Adipocyte (in vitro differentiated cells): ENCODE measurements at regions not wholly inside any gene's neighbourhood (a gene's known extent, or its start where the extent isn't known, plus 50 kb on each side); places are given as distances from the start of the nearest gene placed in this dataset.

ENCODE experiments used
- DNase-seq: peaks from one replicate; pipeline ENCODE4 v3.0.0-alpha.2; 2015; ENCODE audit warnings: low read depth
- H3K27me3 ChIP-seq: replicated peaks from 2 replicates; pipeline ENCODE4 v1.7.0; 2013; ENCODE audit warnings: mild to moderate bottlenecking, low read length, moderate library complexity; ENCODE audit not compliant: control insufficient read depth, insufficient read depth
- H3K36me3 ChIP-seq: 2 replicates; pipeline ENCODE4 v1.7.0; 2013; ENCODE audit warnings: low read length, mild to moderate bottlenecking, moderate library complexity; ENCODE audit not compliant: control insufficient read depth, insufficient read depth, severe bottlenecking
- H3K4me1 ChIP-seq: 2 replicates; pipeline ENCODE4 v1.7.0; 2013; ENCODE audit warnings: mild to moderate bottlenecking, low read length, moderate library complexity; ENCODE audit not compliant: control insufficient read depth, insufficient read depth
- H3K4me3 ChIP-seq: 2 replicates; pipeline ENCODE4 v1.7.0; 2013; ENCODE audit warnings: mild to moderate bottlenecking, low read length, moderate library complexity
- H3K9ac ChIP-seq: 2 replicates; pipeline ENCODE4 v1.7.0; 2013; ENCODE audit warnings: mild to moderate bottlenecking, low read length, moderate library complexity
- H3K9me3 ChIP-seq: 2 replicates; pipeline ENCODE4 v1.7.0; 2013; ENCODE audit warnings: mild to moderate bottlenecking, low read length, moderate library complexity; ENCODE audit not compliant: control insufficient read depth

GRCh38 chr2:118460425-118460824 lies 372.2 kb downstream of the INSIG2 start:
- no peak overlapping the region for H3K9ac ChIP-seq
- H3K27me3 ChIP-seq, result peaks cover 23% of the 10 kb centered on the region
- no peaks in the 10 kb centered on the region for H3K4me1 ChIP-seq
- DNase-seq, result no peak
- no peaks in the 10 kb centered on the region for H3K36me3 ChIP-seq
- no peaks in the 10 kb centered on the region for H3K9me3 ChIP-seq
- H3K4me3 ChIP-seq, result no peak overlapping the region

GRCh38 chr2:118459426-118459825 lies 371.2 kb downstream of the INSIG2 start:
- Histone ChIP-seq H3K9ac (no peak overlapping the region), H3K4me1 (no peaks in the 10 kb centered on the region), H3K4me3 (no peak overlapping the region), H3K27me3 (peaks cover 23% of the 10 kb centered on the region), H3K9me3 (no peaks in the 10 kb centered on the region), H3K36me3 (no peaks in the 10 kb centered on the region)
- no peak for DNase-seq

GRCh38 chr2:118457951-118458350 lies 369.7 kb downstream of the INSIG2 start:
- H3K27me3 ChIP-seq, result peaks cover 23% of the 10 kb centered on the region
- DNase-seq, result no peak
- H3K4me1 ChIP-seq, result no peaks in the 10 kb centered on the region
- H3K9me3 ChIP-seq, result no peaks in the 10 kb centered on the region
- H3K4me3 ChIP-seq, result no peak overlapping the region
- H3K9ac ChIP-seq, result no peak overlapping the region
- no peaks in the 10 kb centered on the region for H3K36me3 ChIP-seq

- DNase-seq, result no peak
- no peaks in the 10 kb centered on the region for H3K36me3 ChIP-seq
- H3K4me1 ChIP-seq, result no peaks in the 10 kb centered on the region
- no peak overlapping the region for H3K9ac ChIP-seq
- H3K4me3 ChIP-seq, result peak overlapping the region; percentile 33
- no peaks in the 10 kb centered on the region for H3K27me3 ChIP-seq
- peaks cover 2% of the 10 kb centered on the region for H3K9me3 ChIP-seq
Measured at GRCh38 chr2:118449401-118449800, 361.1 kb downstream of the INSIG2 start.

GRCh38 chr2:118443596-118443995 lies 355.3 kb downstream of the INSIG2 start:
- H3K9me3 ChIP-seq, result peaks cover 2% of the 10 kb centered on the region
- no peak for DNase-seq
- no peaks in the 10 kb centered on the region for H3K36me3 ChIP-seq
- H3K4me3 ChIP-seq, result no peak overlapping the region
- H3K9ac ChIP-seq, result no peak overlapping the region
- H3K27me3 ChIP-seq, result no peaks in the 10 kb centered on the region
- H3K4me1 ChIP-seq, result peaks cover 5% of the 10 kb centered on the region

GRCh38 chr2:118442996-118443553 lies 354.8 kb downstream of the INSIG2 start:
- no peak for DNase-seq
- Histone ChIP-seq H3K36me3 (no peaks in the 10 kb centered on the region), H3K9me3 (peaks cover 2% of the 10 kb centered on the region), H3K4me1 (peaks cover 5% of the 10 kb centered on the region), H3K27me3 (no peaks in the 10 kb centered on the region), H3K4me3 (no peak overlapping the region), H3K9ac (no peak overlapping the region)

- H3K27me3 ChIP-seq, result no peaks in the 10 kb centered on the region
- no peak for DNase-seq
- peaks cover 5% of the 10 kb centered on the region for H3K4me1 ChIP-seq
- H3K36me3 ChIP-seq, result no peaks in the 10 kb centered on the region
- peaks cover 2% of the 10 kb centered on the region for H3K9me3 ChIP-seq
- no peak overlapping the region for H3K4me3 ChIP-seq
- H3K9ac ChIP-seq, result no peak overlapping the region
Measured at GRCh38 chr2:118442046-118442445, 353.8 kb downstream of the INSIG2 start.

GRCh38 chr2:118440404-118441098 lies 352.3 kb downstream of the INSIG2 start:
- peaks cover 2% of the 10 kb centered on the region for H3K9me3 ChIP-seq
- no peaks in the 10 kb centered on the region for H3K36me3 ChIP-seq
- H3K4me3 ChIP-seq, result no peak overlapping the region
- peaks cover 5% of the 10 kb centered on the region for H3K4me1 ChIP-seq
- DNase-seq, result no peak
- no peaks in the 10 kb centered on the region for H3K27me3 ChIP-seq
- no peak overlapping the region for H3K9ac ChIP-seq

GRCh38 chr2:118437501-118437900 lies 349.2 kb downstream of the INSIG2 start:
- H3K4me1 ChIP-seq, result peaks cover 12% of the 10 kb centered on the region

GRCh38 chr2:118431997-118432396 lies 343.7 kb downstream of the INSIG2 start:
- H3K9ac ChIP-seq, result no peak overlapping the region
- no peaks in the 10 kb centered on the region for H3K36me3 ChIP-seq
- no peaks in the 10 kb centered on the region for H3K27me3 ChIP-seq
- peaks cover 31% of the 10 kb centered on the region for H3K4me1 ChIP-seq
- no peaks in the 10 kb centered on the region for H3K9me3 ChIP-seq
- DNase-seq, result no peak
- H3K4me3 ChIP-seq, result no peak overlapping the region

More at GRCh38 chr2:118437501-118437900, 349.2 kb downstream of the INSIG2 start:
- DNase-seq, result no peak
- Histone ChIP-seq H3K9me3 (no peaks in the 10 kb centered on the region), H3K9ac (no peak overlapping the region), H3K4me3 (no peak overlapping the region), H3K27me3 (no peaks in the 10 kb centered on the region), H3K36me3 (no peaks in the 10 kb centered on the region)

GRCh38 chr2:118431586-118431985 lies 343.3 kb downstream of the INSIG2 start:
- H3K4me3 ChIP-seq, result no peak overlapping the region
- H3K36me3 ChIP-seq, result no peaks in the 10 kb centered on the region
- no peaks in the 10 kb centered on the region for H3K9me3 ChIP-seq
- H3K27me3 ChIP-seq, result no peaks in the 10 kb centered on the region
- no peak overlapping the region for H3K9ac ChIP-seq
- DNase-seq, result no peak
- H3K4me1 ChIP-seq, result peaks cover 31% of the 10 kb centered on the region

GRCh38 chr2:118431165-118431517 lies 342.9 kb downstream of the INSIG2 start:
- peak; percentile 1 for DNase-seq
- H3K4me1 ChIP-seq, result peaks cover 31% of the 10 kb centered on the region
- H3K9ac ChIP-seq, result no peak overlapping the region
- H3K36me3 ChIP-seq, result no peaks in the 10 kb centered on the region
- no peaks in the 10 kb centered on the region for H3K9me3 ChIP-seq
- H3K27me3 ChIP-seq, result no peaks in the 10 kb centered on the region
- no peak overlapping the region for H3K4me3 ChIP-seq
